ENCODE measurements at regions not wholly inside any gene's neighbourhood (a gene's known extent, or its start where the extent isn't known, plus 50 kb on each side); places are given as distances from the start of the nearest gene placed in this dataset.

DNA sequence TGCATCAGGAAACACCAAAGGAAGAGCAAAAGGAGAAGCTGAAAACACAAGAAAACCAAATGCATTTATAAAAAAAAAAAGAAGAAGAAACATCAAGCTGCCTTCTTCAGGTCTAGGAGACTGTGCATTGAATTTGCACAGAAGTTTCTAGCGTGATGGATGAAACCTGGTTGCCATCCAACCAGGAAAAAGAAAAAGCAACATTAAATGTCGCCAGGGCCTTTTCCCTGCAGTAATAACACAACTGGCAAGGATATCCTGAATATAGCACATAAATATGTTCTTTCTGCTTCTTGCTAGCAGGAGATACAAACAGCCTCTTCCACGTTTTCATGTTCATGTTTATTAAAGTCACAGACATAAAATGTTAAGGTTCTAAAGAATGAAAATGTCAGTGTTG, 60.8 kb upstream of the ZFP42 start:
- TF ChIP-seq EP300 (IDR thresholded peaks at IDR 0.05) (no peak), POLR2AphosphoS5 (IDR thresholded peaks at IDR 0.05) (no peak)
- TF ChIP-seq, protein P1, sequence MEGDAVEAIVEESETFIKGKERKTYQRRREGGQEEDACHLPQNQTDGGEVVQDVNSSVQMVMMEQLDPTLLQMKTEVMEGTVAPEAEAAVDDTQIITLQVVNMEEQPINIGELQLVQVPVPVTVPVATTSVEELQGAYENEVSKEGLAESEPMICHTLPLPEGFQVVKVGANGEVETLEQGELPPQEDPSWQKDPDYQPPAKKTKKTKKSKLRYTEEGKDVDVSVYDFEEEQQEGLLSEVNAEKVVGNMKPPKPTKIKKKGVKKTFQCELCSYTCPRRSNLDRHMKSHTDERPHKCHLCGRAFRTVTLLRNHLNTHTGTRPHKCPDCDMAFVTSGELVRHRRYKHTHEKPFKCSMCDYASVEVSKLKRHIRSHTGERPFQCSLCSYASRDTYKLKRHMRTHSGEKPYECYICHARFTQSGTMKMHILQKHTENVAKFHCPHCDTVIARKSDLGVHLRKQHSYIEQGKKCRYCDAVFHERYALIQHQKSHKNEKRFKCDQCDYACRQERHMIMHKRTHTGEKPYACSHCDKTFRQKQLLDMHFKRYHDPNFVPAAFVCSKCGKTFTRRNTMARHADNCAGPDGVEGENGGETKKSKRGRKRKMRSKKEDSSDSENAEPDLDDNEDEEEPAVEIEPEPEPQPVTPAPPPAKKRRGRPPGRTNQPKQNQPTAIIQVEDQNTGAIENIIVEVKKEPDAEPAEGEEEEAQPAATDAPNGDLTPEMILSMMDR (IDR thresholded peaks at IDR 0.05): no peak

Measured in gastroesophageal sphincter (tissue), 3 donors.